ENCODE measurements at regions not wholly inside any gene's neighbourhood (a gene's known extent, or its start where the extent isn't known, plus 50 kb on each side); places are given as distances from the start of the nearest gene placed in this dataset.

DNA sequence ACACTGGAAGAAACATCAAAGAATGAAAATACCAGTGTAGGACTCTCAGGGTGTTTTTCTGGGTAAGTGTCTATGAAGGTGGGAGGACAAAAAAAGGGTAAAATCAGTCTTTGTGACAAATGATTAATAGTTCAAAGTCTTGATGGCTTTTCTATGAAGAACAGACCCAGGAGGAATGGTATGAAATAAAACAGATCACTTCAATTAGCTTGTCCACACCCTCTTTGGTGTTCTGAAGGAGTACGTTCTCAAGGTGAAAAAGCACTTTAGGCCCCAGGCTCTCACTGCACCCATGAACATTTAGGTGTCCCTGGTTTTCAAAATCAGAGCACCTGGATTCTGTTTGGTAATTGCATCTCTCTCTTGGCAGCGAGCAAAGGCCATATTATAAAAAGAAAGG is 383.6 kb upstream of the NR2F2 start:
- DNase-seq (ENCODE audit: extremely low read depth in 1 of 2, low read depth in 1 of 2), result no peak

DNA sequence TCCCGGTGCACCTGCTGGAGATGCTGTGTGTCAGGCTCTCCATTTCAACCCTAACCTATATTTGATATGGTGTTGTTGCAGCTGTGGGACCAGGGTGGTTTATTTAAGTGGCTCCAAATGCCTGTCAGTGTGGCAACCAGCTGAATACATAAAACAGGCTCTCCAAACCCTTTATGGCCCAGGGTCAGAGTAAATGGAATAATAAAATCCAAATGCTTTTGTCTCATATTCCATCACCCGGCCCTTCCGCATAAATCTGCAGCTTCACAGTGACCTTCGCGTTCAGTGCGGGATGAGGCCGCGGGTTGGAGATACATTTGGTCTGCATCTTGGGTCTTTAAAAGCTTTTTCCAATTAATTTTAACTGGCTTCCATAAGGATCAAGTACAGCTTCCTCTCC is 382.1 kb upstream of the NR2F2 start:
- no peak for DNase-seq (ENCODE audit: extremely low read depth in 1 of 2, low read depth in 1 of 2)

DNA sequence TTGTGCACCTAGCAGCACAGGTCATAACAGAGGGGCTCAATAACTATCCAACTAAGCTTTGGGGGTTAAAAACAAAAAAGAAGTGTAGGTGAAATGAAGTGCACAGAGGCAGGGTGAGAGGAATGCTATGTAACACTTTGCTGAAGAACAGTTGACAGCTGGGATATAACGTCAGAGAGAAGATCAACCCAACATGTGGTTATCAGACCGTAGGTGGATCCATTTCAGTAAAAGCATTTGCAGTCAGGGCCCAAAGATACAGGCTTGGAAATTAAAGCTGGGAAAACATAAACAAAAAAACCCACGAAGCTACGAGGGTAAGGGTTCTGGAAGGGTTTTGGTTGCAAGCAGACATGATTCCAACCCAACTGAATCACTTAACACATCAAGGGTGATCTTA is 377.5 kb upstream of the NR2F2 start:
- no peak for DNase-seq (ENCODE audit: extremely low read depth in 1 of 2, low read depth in 1 of 2)

DNA sequence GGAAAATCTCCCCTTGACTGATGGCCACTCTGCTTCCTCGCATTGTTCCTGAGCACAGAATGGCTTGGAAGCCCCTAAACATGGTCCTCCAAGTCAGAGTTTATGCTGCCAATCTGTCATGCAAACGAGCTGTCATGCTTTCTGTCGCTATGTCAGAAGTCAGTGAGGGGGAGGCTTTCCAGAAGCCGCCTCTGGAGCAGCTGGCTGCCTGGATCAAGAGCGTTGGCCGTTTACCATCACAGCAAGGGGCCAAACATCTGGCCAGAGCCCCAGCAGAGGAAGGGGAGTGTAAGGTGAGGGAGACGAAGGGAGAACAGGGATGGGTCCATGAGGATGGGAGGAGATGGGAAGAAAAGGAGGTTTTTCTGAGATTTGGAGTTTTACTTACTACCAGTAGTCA is 372.6 kb upstream of the NR2F2 start:
- no peak for DNase-seq (ENCODE audit: extremely low read depth in 1 of 2, low read depth in 1 of 2)

DNA sequence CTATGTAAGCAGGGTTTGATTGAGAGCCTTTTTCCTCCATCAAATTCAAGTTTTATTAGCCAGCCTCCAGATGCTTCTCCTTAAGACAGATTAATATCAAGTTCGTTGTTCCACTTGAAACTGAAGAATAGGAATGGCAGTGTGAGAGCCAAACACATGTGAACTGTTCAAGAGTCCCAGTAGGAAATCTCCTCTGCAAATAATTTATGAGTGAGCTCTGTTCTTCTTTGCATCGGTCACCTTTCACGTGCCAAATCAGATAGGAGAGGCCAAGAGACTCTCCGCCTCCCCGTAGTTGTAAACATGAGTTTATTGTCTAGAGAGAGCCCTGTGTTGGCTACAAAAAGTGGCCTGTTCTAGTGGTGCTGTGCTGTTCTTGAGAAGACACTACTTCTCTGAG is 372.1 kb upstream of the NR2F2 start:
- DNase-seq (ENCODE audit: extremely low read depth in 1 of 2, low read depth in 1 of 2), result no peak

DNA sequence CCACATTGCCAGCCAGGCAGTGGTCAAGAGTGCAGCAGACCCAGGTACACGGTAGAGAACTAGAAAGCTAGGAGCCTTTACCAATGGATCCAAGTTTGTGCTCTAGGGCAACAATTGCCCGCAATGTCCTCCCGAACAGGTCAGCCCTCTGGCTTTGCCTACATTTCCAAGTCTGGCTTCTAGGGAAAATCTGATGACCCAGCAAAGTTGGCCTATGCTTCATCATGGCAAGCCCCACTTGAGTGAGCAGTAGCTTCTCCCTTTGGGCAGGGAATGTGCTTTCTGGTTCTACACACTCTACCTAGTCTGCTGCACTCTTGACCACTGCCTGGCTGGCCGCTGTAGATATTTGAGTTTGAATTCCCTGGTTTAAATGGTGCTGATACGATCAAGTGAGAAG is 361.6 kb upstream of the NR2F2 start:
- no peak for DNase-seq (ENCODE audit: extremely low read depth in 1 of 2, low read depth in 1 of 2)

DNA sequence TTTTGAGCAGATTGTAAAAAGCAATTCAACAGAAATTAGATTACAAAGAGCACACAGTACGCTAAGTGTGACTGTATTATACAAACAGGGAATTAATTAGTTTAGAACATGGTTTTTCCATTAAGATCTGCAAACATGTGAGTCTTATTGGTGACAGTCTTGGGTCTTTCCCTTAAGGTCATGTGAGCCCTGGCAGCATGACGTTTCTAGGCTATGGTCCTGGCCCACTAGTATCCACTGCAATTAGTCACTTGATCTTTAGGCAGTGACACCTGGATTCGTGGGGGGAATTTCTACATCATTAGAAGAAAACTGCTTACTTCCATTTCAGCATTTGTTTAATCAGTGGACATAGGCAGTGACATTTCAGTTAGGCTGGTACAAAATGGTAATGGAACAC is 360.2 kb upstream of the NR2F2 start:
- no peak for DNase-seq (ENCODE audit: extremely low read depth in 1 of 2, low read depth in 1 of 2)

DNA sequence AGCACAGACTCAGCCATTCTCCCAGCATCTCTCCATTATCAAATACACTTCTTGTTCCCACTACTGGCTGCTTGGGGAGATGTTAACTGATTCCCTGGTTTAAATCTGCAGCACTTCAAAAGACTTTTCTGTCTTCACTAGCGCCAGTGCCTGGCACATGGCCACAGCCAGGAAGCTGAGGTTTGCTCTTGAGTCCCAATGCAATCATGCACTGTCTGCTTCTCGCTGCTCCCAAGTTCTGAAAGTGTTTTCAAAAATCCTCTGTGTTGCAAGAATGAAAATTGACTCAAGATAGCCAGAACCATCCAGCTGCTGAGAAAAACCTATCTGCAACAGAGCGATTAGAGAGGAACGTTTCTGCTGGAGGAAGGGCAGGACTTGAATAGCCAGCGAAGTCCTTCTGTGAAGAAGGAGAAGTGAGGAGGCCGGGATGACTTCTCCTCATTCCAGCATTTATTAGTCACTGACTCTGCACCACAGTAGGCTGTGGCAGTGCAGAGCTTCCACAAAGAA is 358.4 kb upstream of the NR2F2 start:
- no peak for DNase-seq (ENCODE audit: extremely low read depth in 1 of 2, low read depth in 1 of 2)

DNA sequence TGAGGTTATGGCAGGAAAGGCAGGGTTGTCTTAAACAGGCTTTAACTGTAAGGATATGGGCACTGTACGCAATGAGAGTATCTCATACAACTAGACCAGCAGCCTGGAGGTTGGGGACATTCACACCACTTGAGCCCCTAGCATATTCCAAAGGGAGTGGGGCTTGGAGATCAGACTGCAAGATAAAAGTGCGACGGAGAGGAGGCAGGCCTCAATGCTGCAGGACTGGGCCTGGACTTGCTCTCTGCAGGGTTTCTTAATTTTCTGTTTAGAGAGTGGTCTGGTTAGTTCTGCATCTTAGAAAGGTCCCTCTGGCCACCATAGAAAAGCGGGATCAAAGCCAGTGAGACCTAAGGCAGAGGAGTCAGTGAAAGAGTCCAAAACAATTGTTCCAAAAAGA is 357.7 kb upstream of the NR2F2 start:
- no peak for DNase-seq (ENCODE audit: extremely low read depth in 1 of 2, low read depth in 1 of 2)

DNA sequence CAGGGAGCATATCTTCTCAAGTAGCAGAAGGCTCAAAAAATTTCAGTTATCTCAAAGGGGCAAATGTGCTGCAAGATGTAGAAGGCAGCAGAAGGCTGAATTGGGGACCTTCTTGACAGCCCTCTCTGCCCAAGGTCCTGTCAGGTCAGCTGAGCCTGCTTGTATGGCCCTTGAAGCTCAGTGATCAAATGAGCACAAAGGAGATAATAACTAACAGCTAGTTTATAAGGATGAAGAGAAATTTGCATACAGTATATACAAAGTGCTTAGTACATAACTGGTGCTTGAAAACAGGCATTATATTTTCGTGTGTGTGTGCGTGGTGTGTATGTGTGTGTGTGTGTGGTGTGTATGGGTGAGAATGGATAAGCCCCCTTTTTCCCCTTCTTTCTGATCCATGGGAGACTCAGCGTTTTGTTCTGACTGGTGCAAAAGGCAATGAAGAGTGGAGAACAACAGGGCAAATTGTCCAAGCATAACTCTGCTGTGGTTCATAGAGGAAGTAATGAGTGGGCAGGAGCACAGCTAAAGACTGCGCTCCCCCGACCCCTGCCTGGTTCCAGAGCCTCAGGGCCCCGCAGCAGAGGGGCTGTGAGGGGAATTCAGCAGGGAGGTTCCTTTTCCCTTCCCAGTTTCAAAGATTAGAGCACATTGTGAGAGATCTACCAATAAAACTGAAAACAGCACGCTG is 356.8 kb upstream of the NR2F2 start:
- no peak for DNase-seq (ENCODE audit: extremely low read depth in 1 of 2, low read depth in 1 of 2)

DNA sequence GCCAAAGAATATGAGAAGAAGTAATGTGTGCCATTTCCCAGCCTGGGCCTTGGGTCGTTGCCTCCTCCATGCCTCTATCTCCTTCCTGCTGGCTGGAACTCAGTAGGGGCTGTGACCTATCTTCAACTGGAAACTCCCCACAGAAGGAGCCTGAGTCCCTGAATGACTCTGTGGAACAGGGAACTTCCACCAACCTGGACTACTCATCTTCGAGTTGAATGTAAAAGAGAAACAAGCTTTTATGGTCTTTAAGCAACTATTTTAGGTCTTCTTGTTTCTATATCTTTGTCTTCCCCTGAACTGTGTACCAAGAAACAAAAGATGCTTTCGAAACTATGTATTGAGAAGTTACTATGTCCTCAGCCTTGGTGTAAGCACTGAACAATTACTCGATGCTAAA is 355.3 kb upstream of the NR2F2 start:
- DNase-seq (ENCODE audit: extremely low read depth in 1 of 2, low read depth in 1 of 2), result no peak

DNA sequence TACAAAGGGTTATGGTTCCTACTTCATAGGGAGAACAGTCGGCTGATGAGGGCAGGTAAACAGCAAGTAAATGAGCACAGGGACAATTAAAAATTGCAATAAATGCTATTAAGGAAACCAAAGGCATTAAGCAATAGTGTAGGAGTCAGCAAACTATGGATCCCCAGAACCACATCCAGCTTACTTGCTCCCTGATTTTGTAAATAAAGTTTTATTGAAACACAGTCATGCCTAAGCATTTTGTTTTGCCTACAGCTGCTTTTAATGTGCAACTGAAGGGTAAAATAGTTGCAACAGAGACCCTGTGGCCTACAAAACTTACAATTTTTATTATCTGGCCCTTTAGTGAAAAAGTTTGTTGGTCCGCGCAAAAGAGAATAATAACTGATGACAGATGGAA is 351.2 kb upstream of the NR2F2 start:
- no peak for DNase-seq (ENCODE audit: extremely low read depth in 1 of 2, low read depth in 1 of 2)

DNA sequence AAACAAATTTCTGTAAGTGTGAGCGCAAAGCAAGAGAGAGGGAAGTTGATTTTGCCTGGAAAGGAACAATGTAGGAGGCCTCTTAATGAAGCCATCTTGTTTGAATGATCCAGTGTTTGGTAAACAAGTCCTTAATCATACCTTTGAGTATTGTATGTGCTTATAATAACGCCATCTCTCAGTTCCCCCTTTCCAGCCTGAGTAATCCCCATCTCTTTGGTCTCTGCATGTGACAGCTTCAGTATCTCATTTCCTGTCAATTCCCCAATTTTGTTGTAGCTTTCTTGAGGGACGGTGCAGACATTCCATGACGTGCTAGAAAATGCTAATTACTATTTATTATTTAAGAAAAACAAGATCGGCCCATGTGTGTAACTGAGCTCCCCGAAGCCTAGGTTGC is 349.3 kb upstream of the NR2F2 start:
- DNase-seq (ENCODE audit: extremely low read depth in 1 of 2, low read depth in 1 of 2), result no peak

DNA sequence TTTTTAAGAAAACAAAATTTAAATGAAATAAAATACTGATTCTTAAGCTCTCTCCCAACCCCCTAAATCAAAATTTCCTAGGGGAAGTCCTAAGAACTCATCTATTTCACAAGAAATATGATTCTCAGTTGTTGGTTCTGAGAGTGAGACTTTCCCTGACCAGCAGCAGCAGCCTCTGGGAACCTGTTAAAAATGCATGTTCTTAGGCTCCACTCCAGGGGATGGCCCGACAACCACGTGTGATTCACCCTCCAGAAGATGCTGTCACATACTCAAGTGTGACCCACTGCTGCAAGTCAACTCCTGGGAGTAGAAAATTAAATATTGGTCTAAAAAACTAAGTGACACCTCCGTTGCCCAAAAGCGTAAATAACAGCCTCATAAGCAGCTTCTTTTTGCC is 343.2 kb upstream of the NR2F2 start:
- DNase-seq (ENCODE audit: extremely low read depth in 1 of 2, low read depth in 1 of 2), result no peak

DNA sequence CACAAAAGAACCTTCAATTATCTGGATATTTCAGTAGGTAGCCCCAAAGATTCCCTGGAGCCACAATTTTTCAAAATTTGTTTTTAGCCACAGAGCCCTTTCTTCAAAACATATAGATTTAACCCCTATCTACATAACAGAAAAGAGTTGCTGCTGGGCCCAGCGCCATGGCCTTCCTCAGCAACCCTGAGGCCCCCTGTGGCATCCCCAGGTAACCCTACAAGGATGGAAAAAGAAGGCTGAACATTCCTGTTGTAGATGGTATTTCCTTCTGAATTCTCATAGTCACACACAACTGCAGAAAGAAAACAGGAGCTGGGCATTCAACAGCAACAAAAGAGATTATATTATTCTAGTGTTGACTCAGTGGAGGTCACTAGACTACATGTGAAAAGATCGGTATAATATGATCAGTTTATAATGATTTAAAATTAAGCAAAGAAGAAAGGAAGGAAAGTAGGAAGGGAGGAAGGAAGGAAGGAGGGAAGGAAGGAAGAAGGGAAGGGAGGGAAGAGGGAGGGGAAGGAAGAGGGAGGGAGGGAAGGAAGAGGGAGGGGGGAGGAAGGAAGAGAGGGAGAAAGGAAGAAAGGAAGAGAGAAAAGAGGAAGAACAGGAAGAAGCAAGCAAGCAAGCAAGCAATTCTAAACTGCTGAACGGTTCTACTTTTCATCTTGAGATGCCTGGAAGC is 342.5 kb upstream of the NR2F2 start:
- no peak for DNase-seq (ENCODE audit: extremely low read depth in 1 of 2, low read depth in 1 of 2)

DNA sequence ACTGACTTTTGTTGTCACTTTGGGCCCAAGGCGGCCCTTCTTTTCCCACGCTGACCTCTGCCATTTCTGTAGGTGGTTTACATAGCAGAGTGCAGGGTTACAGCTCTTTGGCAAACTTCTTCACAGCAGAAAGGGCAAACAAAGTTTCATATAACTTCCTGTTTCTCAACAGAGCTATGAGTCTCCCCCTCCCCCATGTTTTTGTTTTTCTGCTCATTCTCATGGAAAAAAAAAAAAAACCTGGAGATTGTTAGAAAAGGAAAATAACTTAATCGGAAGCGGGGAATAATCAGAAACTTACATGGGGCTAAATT is 342.0 kb upstream of the NR2F2 start:
- no peak for DNase-seq (ENCODE audit: extremely low read depth in 1 of 2, low read depth in 1 of 2)

DNA sequence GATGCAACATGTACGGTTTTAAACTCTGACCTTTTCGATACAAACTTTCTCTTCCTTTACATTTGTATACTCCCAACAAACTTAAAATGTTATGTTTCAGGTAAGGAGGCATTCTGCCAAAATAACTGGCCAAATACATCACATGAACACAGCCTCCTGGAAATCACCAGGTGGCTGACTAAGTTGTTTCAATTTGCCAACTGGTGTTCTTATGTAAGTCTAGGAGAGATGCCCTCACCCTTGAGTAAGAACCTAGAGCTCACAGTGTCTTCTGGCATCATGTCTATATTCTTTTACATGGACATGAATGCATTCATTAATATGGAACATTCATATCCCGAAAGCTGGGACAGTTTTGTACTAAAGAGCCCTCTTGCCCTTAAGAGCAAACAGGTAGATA is 341.1 kb upstream of the NR2F2 start:
- DNase-seq (ENCODE audit: extremely low read depth in 1 of 2, low read depth in 1 of 2), result no peak

DNA sequence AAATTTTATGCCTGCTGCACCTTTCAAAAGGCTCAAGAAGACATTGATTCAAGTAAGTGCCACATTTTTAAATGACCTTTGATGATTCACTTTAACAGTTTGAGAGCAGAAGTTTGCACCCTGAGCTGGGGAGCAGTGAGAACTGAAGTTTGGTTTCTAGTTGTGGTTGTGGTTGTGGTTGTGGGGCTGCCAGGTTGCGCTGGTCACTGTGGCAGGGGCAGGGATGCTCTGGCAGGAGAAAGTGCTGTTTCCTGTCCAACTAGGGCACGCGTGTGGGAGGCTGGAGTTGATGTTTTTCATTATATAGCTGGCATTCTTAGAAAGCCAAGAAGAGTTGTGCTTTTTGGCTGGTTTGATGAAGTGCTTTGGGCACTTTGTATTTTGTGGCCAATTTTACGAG is 339.7 kb upstream of the NR2F2 start:
- peak in 1 of 2 donors; percentile 18 for DNase-seq (ENCODE audit: extremely low read depth in 1 of 2, low read depth in 1 of 2)

DNA sequence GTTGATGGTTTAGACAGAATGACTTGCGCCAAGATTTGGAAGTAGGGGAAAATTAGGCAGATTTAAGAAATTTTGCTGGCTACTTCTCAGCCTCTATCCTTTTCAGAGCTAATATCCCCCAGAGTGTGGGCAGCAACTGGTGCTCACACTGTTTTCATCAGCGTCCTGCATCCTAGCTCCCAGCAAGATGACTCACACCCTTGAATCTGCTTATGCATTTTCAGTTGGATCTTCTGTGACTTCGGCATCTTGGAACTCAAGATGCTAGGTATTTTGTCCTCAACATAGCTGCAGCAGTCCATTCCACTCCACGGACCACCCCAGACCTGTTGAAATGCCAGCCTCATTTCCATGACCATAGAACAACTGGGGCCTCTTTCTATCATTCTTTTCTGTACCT is 336.1 kb upstream of the NR2F2 start:
- no peak for DNase-seq (ENCODE audit: extremely low read depth in 1 of 2, low read depth in 1 of 2)

DNA sequence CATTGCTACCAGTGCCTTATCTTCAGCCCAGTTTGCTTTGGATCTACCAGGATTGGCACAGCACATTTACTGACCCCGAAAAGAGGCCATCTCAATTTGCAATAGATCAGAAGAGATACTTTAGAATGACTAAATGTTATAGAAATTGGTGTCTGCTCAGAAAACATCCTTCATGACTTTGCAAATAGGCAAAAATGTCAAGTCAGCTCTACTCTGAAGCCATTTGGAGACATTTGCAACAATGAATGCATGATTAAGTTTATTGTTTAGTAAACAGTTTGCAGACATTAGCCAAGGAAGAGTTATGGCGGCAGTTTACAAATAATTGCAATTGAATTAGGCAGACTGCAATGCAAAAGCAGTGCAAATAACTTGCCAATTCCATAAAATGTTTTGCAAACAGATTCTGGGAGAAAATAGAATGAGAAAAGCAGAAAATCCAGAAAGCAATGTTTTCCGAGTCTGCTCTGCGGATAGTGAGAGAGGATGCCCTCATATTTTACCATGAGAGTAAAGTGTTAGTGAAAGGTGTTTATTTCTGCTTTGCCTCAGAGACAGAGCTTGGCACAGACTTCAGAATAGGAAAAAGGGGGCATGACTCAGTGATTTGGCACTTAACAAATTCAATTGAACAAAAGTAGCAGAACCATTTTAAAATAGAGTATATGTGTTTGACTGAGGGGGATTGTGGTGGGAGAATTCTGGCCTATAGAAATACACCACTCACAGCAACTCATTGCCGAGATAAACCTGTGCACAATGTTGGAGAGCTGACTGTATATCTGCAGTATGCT is 334.9 kb upstream of the NR2F2 start:
- no peak for DNase-seq (ENCODE audit: extremely low read depth in 1 of 2, low read depth in 1 of 2)

DNA sequence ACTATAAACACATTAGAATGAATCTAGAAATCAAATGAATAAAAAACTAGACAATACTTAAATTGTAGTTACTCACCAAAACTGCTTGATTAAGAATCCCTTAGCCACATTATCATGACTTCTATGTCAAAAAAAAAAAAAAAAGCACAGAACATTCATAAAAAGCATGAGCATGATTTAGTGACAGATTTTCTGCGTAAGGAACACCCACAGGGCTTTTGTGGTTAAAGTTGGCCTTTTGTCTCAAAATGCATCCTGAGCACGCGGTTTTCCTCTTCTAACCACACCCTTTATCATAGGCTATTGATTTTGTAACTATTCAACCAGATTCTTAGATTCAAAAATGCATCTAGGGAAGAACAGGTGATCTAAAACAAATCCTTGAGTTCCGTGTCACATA is 334.0 kb upstream of the NR2F2 start:
- DNase-seq (ENCODE audit: extremely low read depth in 1 of 2, low read depth in 1 of 2), result peak in 1 of 2 donors; percentile 5

DNA sequence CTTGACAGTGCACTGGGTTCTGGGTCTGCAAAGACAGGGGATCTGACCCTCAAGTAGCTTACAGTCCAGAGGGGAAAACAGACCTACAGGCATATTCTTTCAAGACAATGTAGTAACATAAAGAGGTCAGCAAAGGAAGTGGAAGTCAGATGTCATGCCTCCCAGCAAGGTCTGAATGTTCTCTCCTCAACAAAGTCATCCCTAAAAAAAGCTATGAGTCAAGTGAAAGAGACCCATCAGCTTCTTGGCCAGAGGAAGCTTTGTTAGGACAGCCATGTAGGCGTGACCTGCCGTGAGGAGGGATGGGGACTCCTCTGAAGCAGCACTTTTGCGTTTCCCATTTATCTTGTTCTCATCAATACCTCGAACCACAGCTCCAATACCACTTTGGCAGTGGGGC is 331.6 kb upstream of the NR2F2 start:
- DNase-seq (ENCODE audit: extremely low read depth in 1 of 2, low read depth in 1 of 2), result no peak
